Stimulated activated CD4-positive, alpha-beta T cell treated with anti-CD3 and anti-CD28 coated beads, TNF-alpha, amount 100 ng/mL, for 24 hours (primary cell): ENCODE measurements at regions not wholly inside any gene's neighbourhood (a gene's known extent, or its start where the extent isn't known, plus 50 kb on each side); places are given as distances from the start of the nearest gene placed in this dataset.

Experiments used
- DNase-seq, 3 experiments: peaks; one replicate each; pipeline ENCODE4 v3.0.0-alpha.2; 2020; ENCODE audit warnings: low read depth in 3 of 3

DNA sequence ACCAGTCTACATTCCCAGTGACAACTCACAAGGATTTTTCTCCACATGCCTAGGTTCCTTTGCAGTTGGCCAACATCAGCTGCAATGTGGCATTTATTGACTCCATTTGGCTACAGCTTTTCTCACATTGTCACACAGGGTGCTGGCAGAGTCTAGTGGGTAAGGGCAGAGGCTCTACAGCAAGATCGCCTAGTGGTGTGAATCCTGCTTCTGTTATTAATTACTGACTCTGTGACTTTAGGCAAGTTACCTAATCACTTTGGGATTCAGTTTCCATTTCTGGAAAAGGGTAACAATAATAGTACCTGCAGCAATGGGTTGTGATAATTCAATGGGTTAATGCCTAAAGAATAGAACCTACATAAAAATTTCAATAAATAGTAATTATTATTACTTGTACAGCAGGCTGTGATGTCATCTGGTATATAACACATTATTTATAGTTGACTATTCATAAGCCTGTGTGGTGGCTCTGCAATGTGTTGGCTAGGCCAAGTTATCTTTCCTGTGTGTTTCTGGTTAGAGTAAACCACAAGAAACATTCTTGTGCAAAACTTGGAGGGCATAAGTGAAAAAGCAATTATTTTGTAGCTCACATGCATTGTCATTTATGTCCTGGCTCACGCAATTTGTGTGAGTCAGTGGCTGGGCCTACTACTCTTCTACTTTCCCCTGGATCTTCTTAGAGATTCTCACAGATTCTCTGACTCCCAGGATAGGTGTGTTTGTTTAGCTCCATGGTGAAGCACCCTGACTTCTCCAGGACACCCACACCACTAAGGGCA is 59.5 kb downstream of the PTGS2 start:
- no peak for DNase-seq

DNA sequence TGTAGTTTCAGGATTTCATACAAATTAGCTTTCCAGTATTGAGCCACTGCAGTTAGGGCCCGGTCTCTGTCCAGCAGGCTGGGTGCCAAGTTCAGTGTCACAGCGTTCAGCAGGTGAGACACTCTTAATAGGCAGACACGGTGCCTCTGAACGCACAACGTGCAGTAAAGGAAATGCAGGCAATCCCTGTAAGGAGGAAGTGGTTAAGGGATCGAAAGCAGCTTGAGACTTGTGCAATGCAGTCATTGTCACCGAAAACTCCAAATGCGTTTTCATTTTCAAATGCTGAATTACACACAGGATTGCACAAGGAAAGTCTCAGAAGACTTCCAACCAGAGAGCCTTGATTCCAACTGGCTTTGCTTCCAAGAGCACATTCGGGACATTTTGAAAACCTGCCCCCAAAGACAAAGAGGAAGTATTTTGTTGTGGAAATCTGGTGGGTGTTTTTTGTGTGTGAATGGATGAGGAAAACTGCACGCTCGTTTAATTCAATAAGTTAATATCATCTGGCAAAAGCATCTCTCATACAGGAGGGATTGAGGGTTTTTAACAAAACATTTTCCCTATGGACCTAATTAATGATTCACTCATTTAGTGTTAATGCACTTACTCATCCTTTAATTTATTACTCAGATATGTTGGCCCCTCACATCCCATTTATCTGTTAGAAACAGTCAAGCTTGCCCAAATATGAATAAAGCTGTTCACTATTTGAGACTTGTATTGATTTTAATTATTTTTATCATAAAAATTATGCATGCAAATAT is 61.6 kb downstream of the PTGS2 start:
- DNase-seq: peak in 2 of 3 experiments; percentile 12 to 45

DNA sequence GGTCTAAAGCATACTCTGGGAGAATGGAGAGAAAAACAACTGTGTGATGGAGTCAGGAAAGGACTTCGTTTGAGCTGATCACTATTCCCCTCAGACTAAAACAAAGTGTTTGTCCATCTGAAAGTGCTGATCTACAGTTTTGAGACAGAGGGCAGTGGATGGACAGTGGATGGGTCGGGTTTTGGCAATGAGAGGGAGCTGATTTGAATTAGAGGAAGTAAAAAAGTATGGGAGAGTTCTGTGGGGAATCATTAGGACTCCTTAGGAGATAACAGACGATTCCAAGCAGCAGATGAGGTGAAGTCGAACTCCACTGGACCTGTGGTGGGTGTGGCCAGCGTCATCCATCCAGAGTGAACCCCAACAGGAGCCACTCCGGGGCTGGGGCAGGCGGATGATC is 62.3 kb downstream of the PTGS2 start:
- no peak for DNase-seq

DNA sequence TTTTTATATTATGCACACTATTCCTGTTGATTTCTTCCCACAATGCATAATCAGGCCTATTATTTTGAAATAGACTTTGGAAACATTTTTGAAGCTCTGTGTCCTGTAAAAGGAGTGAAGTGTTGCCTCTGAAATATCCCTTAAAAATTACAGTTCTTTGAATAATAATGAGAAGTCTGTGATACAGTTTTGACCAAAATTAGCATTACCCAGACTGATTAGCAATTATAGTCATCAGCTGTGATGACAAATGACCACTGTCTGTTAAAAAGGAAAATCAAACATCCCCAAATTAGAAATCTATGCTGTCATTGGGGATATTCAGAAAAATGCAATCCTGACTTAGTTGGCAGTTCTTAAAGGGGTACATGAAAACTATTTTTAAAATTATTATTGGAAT is 63.7 kb downstream of the PTGS2 start:
- DNase-seq: no peak

DNA sequence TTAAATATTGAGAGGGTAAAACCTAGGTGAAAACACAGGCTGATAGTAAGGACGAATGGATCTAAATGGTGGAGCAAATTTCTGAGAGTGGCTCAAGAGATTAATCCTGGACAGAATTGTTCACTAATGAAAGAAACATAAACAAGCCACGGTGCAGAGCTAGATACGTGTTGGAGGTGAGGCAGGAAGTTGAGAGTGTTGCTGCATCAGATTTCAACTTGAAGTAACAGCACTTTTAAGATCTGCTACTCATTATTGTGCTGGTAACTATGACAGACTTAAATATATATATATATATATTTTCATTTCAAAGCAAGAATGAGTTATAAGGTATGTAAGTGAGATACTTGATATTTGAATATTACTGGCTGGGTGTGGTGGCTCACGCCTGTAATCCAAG is 64.9 kb downstream of the PTGS2 start:
- DNase-seq: no peak

DNA sequence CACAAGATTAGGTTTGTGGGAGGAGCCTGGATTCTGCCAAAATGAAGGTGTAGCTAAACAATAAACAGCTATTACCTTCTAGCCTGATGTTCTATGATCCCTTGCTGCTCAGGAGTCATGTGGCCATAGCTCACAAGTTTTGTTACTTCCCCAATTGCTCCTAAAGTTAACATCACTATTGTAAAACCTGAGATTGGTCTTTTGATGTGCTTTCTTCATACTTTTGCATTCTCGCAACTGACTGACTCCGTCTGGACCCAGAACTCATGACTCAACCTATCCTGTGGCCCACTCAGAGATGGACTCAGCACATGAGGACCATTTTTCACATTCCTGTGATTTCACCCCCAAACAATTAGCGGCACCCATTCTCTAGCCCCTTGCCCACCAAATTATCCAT is 69.1 kb downstream of the PTGS2 start:
- no peak for DNase-seq

DNA sequence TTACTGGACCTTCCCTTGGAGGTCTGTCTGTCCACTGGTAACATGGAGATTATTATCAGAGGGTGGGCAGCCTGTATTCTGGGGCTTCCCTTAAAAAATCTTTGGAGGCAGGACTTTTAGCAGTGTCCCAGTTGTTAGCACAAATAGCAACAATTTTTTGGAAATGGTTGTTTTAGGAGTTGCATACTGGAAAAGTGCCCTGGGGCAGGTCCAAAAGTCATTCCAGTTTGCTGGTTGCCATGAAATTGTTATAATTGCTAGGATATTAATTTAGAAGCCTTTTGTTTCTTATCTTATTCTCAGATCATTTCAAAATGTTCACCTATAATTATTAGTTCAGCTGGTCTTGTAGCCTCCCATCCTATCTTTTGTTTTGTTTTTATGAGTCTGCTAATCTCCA is 71.0 kb downstream of the PTGS2 start:
- no peak for DNase-seq

DNA sequence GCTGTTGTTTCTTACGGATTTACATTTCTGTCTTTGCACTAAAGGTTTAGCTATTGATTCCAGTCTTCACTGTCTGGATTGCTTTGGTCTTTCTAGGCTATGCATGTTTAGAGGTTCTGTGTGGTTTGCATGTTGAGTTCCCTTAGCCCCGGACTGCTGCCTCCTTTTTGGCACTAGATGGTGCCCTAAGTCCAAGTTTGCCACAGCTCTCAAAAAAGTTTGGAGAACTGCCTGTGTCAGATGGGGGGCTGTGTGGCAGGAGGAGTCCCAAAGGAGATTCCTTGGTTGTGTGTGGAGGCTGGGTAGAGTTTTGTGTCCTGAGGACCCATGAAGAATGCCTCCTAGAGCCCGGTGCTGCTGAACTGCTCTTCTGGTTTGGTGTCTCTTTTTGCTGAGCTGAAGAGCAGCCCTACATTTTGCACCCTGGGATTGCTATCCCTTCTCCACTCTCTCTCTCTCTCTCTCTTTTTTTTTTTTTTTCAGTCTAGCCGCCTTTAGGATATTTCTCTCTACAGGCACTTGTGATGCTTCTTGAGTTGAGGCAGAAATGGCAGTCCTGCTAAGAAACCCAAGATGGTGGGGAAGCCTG is 74.4 kb downstream of the PTGS2 start:
- DNase-seq: peak in 1 of 3 experiments; percentile 24

DNA sequence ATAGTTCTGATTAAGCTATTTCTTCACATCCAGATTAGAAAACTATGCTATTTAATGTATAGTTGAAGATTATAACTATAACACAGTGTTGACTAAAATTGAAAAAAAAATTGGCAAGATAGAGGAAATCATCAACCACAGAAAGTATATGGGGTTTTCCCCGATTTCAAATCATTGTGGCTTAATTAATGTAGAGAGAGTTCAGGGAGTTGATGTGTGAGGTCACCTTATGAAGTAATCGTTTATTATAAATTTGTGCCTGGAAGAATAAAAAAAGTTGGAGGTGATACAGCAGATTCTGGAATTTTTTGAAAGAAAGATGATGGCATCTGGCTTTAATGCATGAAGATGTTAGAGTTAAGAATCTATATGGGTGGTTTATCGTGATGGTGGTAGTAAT is 84.3 kb downstream of the PTGS2 start:
- no peak for DNase-seq

DNA sequence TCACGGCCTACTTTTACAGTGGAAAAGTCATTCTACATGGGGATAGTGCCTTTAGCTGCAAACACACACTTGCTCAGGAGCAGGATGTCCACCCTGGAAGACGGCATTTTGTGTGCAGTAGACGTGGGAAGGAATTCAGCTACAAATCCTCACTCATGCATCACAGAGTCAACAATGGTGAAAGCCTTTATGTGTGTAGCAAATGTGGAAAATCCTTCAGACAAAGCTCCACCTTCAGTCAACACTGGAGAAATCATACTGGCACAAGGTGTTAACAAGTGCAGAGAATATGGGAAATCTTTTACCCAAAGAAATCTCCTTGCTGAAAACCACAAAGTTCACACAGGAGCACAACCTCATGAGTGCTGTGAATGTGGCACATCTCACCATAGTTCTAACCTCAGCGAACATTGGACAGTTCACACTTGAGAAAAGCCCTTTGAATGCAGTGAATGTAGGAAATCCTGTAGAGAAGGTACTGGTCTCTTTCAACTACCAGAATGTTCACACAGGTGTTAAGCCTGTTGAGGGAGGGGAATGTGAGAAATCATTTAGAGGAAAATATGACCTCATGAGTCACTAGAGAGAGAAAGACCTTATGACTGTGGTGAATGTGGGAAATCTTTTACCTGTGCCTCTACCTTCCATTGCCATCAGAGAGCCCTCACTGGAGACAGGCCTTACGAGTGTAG is 101.8 kb downstream of the PTGS2 start:
- DNase-seq: no peak

DNA sequence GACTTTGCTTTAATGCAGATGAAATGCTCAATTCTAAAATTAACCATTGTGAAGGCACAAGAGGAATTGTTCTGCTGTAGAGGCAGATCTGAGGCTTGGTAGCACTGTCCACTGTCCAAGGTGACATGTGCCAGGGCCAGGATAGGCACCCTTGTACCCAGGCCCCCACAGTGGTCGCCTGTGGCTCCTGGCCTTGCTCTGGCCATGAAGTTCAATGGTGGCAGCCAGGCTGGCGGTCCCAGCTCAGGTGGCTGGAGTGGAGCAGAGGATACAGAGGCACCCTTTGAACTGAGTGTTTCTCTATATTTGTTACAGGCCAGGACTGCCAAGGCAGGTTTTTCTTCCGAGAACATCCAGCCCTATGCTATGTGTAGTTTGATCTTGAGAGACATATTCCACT is 102.6 kb downstream of the PTGS2 start:
- no peak for DNase-seq

DNA sequence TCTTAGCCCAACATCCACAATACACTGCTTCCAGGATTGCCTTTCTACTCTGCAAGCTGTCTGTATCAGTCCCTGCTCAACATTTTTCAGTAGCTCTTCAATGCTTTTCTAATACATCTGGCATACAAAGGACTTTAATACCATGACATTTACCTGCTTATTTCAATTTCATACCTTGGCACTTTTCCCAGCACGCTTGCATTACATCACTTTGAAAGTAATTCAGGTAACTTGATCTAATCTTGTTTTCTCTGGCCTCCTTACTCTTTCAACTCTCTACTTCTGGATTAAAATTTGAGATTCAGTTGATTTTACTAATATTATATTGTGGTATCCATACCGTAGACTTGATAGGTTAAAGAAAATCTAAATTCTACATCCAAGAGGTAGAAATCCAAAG is 103.0 kb downstream of the PTGS2 start:
- no peak for DNase-seq

DNA sequence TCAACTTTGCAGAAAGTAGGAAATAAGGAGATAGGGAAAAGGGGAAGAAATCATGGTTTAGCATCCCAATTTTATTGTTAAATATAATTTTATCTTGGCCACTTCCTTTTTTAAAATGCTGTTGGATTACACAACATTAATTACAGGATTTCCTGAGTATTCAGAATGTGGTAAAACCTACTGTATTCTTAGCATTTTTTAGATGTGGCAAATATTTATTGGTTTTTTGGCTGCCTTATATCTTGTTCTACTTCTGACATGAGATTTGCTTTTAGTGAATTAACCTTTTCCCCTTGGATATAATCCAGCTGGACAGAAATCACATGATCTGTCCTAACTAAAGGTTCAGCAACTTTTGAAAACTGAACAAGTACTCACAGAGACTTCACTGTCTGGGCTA is 104.9 kb downstream of the PTGS2 start:
- no peak for DNase-seq

DNA sequence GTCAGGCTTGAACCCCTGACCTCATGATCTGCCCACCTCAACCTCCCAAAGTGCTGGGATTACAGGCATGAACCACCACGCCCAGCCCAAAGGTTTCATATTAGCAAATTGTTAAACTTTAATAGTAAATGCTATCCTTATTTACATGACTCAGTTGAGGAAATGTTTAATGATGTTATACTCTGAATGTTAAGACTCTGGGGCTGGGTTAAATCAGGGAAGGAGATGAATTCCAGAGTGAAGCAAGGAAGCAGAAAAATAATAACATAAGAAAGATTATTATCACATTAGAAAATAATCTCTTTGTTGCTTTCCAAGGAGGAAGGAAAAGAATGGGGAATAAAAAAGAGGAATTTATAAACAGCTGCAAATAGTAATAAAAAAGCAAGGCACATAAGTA is 105.3 kb downstream of the PTGS2 start:
- DNase-seq: no peak

DNA sequence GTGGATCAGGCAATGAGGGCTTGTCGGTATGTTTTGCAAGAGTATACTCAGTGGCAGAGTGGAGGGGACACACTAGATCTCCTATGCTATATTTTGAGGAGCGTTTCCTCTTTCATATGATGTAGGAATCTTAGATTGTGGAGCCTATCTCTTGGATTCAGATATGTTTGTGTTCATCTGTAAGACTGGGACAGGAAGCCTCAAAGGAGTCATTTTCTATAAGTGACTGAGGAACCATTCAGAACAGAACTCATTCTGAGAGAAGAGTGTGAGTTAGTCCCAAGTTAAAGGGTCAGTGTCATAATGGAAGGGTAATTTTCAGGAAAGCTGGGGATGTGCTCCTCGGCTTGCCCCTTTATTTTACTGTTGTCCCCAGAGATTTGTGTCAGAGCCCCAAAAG is 107.7 kb downstream of the PTGS2 start:
- no peak for DNase-seq

DNA sequence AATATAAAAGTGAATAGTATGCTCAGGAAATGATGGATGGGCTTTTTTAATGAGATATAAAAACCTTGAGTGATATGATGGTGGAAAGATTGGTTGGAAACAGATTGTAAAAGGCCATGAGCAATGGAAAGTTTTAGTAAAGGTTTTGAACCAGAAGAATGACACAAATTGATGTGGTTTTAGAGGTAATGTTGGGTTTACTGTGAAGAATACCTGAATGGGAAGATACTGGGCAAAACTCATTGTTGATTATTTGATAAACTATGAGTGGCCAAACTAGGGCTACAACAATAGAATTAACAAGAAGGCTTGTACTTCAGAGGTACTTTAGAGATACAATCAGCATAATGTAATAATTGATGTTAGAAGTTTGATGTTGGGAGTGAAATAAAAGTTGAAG is 108.5 kb downstream of the PTGS2 start:
- DNase-seq: no peak

DNA sequence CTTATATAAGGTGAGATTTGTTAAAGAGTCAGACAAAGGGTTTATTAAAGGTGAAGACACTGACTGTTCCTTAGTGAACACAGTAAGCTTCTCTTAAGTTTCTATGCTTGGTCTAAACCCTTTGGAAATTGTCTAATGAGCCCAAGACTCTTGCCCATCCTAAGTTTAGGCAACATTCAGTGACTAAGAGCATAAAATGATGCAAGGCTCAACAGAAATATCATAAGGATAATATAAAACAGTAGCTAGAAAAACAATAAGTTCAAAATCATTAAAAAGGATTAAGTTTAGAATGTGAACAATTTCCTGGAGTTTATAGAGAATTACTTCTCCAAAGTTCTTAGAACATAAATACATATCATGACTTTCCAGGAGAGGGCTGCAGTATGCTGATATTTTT is 108.9 kb upstream of the PDC start:
- DNase-seq: no peak

DNA sequence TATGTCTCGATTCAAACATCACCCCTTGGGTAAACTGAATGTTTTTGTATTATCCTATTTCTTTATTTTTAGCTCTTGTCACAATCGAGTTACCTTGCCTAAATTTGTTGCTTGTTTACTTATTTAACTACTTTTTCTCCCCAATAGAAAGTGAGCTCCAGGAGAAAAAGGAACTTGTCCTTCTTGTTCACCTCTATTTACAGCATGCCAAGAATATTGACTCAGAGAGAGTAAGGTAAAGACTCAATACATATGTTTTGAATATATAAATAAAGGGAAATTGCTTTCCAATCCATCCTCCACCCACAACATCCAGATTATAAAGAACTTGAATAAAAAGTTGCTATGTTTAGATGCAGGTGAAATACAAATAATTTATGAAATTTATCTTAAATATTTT is 107.3 kb upstream of the PDC start:
- no peak for DNase-seq

DNA sequence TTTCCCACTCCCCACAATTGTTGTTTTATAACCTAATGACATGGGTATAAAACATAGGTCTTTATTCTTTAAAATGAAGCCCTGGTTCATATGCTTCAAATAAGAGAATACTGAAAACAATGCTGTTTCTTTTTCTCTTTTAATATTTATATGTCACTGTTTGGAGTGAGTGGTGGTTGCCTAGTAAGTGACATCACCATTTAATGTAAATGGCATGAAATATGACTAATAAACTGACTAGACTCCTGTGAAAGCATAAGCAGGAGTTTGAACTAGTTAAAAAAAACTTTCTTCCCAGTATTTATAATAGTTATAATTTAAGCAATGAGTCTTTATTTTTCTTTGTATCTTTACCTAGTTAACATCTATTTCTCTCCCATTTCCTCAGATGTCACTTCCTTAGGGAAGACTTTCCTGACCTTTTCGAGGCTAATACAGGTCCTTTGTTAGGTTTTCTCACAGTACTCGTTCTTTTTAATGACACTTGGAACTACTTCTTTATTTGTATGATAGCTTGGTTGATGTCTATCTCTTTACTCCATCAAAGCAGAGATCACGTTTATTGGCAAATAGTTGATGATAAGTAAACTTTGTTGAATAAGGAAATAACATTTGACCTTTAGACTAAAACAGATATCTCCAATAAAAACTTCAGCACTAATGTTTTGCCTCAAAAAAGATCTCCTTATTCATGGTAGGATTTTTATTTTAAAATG is 105.4 kb upstream of the PDC start:
- DNase-seq: no peak

DNA sequence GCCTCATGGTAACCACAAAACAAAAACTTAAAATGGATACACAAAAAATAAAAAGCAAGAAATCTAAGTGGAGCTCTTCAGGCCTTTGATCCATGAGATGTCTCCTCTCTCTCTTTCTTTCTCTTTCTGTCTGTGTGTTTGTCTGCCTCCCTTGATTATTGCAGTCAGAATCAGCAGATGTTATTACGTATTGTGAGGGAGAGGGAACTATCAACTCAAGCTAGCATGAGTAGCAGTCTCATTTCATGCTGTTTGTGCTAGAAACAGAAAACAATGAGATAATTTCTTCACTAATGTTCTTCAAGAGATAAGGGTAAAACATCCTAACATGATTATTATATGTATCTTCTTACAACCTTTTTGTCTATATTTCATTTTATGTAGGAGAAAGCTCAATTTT is 103.7 kb upstream of the PDC start:
- DNase-seq: no peak

DNA sequence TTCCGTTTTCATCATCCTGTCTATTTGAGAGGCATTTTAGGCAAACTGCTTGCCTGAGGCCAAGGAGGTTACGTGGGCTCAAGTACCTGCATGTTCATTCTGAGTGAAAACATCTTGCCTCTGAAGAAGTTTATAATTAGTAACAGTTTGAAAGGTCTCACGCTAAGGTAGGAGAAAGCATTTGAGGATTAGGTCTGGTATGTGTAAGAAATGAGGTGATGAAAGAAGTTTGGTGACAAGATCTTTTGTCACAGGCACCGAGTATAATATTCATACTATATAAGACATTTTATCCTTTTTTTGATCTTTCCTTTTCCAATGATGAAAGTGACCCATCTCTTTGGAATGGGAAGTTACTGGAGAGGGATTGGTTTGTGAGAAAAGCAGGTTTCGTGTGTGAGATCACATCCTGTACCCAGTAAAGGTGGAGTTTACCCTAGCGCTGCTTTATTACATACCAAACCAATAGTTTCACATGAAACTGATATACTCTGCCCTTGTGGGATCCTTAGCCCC is 98.7 kb upstream of the PDC start:
- DNase-seq: no peak
